Smooth muscle cell (in vitro differentiated cells): ENCODE measurements at regions not wholly inside any gene's neighbourhood (a gene's known extent, or its start where the extent isn't known, plus 50 kb on each side); places are given as distances from the start of the nearest gene placed in this dataset.

Experiments used
- DNase-seq: peaks from one replicate; lab custom pipeline; 2025; ENCODE audit not compliant: unreplicated experiment; lab: John Stamatoyannopoulos, UW
- H2AFZ ChIP-seq: fragments of 200-600 bp; sonication (generic); 2 replicates; pipeline ENCODE4 v1.6.0; 2016; ENCODE audit warnings: antibody characterized with exemption, low read depth, mild to moderate bottlenecking
- H3F3A ChIP-seq: fragments of 200-600 bp; sonication (generic); 2 replicates; pipeline ENCODE4 v1.6.0; 2017; ENCODE audit warnings: antibody characterized with exemption, low read depth
- H3K27ac ChIP-seq: fragments of 200-600 bp; sonication (generic); 2 replicates; pipeline ENCODE4 v1.5.1; 2016; ENCODE audit warnings: low read depth, mild to moderate bottlenecking
- H3K27me3 ChIP-seq: fragments of 200-600 bp; sonication (generic); 2 replicates; pipeline ENCODE4 v1.6.1; 2016; ENCODE audit warnings: low read depth, mild to moderate bottlenecking
- H3K36me3 ChIP-seq: fragments of 200-600 bp; sonication (generic); 2 replicates; pipeline ENCODE4 v1.5.1; 2016; ENCODE audit warnings: low read depth
- H3K4me1 ChIP-seq: fragments of 200-600 bp; sonication (generic); 2 replicates; pipeline ENCODE4 v1.5.1; 2016; ENCODE audit warnings: low read depth
- H3K4me2 ChIP-seq: fragments of 200-600 bp; sonication (generic); 2 replicates; pipeline ENCODE4 v1.6.0; 2016; ENCODE audit warnings: mild to moderate bottlenecking
- H3K4me3 ChIP-seq: fragments of 200-600 bp; sonication (generic); 2 replicates; pipeline ENCODE4 v1.5.1; 2016; ENCODE audit warnings: mild to moderate bottlenecking
- H3K79me2 ChIP-seq: fragments of 200-600 bp; sonication (generic); 2 replicates; pipeline ENCODE4 v1.6.0; 2016; ENCODE audit warnings: low read depth, mild to moderate bottlenecking
- H3K9ac ChIP-seq: fragments of 200-600 bp; sonication (generic); 2 replicates; pipeline ENCODE4 v1.6.0; 2016; ENCODE audit warnings: low read depth
- H3K9me3 ChIP-seq: fragments of 200-600 bp; sonication (generic); replicated peaks from 2 replicates; pipeline ENCODE4 v1.5.1; 2016; ENCODE audit warnings: low read depth
- H4K20me1 ChIP-seq: fragments of 200-600 bp; sonication (generic); 2 replicates; pipeline ENCODE4 v1.6.0; 2016; ENCODE audit warnings: low read depth
- WGBS: methylation state at CpG from one replicate; pipeline ENCODE4 v1.1.7; 2016; ENCODE audit warnings: low lambda C conversion rate; 5-methylcytosine and 5-hydroxymethylcytosine counted together
- TF ChIP-seq, protein P1 (sequence below): fragments of 200-600 bp; sonication (generic); IDR thresholded peaks from 2 replicates; pipeline ENCODE4 v1.5.1; 2017; ENCODE audit warnings: borderline replicate concordance, mild to moderate bottlenecking, antibody characterized with exemption; ENCODE audit not compliant: insufficient read depth, poor library complexity, severe bottlenecking

DNA sequence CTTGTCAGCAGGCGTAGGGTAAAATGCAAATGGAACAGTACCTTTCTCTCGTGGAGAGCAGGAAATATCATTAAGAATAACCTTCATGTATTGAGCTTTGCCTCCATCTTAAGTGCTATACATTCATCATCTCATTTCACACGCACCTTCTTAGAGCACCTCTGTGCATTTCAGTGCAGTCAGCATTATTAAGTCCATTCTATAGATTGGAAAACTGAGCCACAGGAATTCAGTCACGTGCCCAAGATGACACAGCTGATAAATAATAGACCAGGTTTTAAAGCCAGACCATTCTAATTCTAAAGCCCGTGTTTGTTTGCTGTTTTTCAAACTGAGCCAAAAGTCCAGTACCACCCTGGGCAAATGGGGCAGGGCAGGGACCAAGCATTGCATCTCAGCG is 109.2 kb upstream of the WWC1 start:
- Histone ChIP-seq H2AFZ (no peak overlapping the region), H3F3A (peaks cover 15% of the 10 kb centered on the region), H3K36me3 (no peaks in the 10 kb centered on the region), H3K9me3 (no peaks in the 10 kb centered on the region), H3K27me3 (no peaks in the 10 kb centered on the region), H3K4me3 (no peak overlapping the region), H3K4me1 (peaks cover 13% of the 10 kb centered on the region), H3K9ac (no peak overlapping the region), H4K20me1 (no peaks in the 10 kb centered on the region), H3K4me2 (no peak overlapping the region), H3K27ac (no peak overlapping the region), H3K79me2 (no peaks in the 10 kb centered on the region)
- DNase-seq = no peak
- TF ChIP-seq, protein P1, sequence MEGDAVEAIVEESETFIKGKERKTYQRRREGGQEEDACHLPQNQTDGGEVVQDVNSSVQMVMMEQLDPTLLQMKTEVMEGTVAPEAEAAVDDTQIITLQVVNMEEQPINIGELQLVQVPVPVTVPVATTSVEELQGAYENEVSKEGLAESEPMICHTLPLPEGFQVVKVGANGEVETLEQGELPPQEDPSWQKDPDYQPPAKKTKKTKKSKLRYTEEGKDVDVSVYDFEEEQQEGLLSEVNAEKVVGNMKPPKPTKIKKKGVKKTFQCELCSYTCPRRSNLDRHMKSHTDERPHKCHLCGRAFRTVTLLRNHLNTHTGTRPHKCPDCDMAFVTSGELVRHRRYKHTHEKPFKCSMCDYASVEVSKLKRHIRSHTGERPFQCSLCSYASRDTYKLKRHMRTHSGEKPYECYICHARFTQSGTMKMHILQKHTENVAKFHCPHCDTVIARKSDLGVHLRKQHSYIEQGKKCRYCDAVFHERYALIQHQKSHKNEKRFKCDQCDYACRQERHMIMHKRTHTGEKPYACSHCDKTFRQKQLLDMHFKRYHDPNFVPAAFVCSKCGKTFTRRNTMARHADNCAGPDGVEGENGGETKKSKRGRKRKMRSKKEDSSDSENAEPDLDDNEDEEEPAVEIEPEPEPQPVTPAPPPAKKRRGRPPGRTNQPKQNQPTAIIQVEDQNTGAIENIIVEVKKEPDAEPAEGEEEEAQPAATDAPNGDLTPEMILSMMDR = no peak
- WGBS = 94% methylated on average over 6 of the region's 6 CpGs

DNA sequence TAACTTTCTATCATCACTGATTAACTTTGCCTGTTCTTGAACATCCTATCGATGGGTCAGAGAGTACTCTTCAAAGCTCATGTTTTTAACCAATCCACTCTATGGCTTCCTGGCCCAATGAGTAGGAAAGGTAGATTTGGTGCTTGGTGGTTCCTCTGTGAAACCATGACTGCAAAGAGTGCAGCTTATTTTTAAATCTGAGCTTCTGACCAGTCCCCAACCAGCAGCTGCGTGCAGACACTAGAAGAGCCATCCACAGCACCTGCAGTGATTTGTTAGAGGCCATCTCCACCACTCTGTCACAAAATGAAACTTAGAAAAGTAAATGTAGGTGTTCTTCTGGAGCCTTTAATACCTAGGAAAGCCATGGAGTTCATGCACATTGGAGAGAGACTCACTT is 107.3 kb upstream of the WWC1 start:
- no peaks in the 10 kb centered on the region for H4K20me1 ChIP-seq
- H2AFZ ChIP-seq = no peak overlapping the region
- TF ChIP-seq, protein P1 = no peak
- H3K36me3 ChIP-seq = no peaks in the 10 kb centered on the region
- H3K9ac ChIP-seq = no peak overlapping the region
- peaks cover 13% of the 10 kb centered on the region for H3F3A ChIP-seq
- H3K9me3 ChIP-seq = no peaks in the 10 kb centered on the region
- no peak for DNase-seq
- no peak overlapping the region for H3K27ac ChIP-seq
- H3K4me3 ChIP-seq = no peak overlapping the region
- WGBS = 98% methylated on average over 2 of the region's 2 CpGs
- H3K27me3 ChIP-seq = no peaks in the 10 kb centered on the region
- H3K79me2 ChIP-seq = no peaks in the 10 kb centered on the region
- H3K4me2 ChIP-seq = no peak overlapping the region
- peaks cover 8% of the 10 kb centered on the region for H3K4me1 ChIP-seq

DNA sequence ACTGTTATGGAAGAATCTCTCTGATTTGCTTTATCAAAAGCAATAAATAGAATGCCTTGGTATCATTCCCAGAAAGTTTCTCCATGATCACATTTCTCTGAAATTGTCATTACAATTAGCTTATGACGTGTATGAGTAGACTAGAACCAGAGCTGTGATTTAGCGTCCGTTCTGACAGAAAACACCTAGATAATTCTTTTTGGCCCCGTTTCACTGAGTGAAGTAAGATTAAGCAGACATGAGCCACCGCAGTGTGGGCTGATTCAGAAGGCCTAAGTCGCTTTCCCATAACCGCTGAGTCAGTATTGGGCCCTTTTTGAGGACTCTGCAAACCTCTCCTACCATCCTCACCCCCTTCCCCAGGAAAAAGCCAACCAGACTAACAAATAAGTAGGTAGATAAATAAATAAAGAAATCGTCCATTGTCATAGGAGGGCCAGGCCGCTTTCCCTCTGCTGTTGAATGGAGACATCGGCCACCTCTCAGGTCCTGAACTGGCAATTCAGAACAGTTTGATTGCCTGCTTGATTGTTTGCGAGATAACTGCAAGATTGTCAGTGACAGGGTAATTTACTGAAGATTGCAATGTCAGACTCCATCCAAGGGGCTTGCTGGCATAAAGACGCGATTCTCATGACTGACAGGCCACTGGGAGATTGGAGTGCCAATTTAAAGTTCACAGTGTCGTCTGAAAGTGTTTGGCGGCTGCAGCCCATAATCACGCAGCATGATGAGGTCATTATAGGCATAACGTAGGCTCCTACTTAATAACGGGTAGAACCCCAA is 105.0 kb upstream of the WWC1 start:
- H3K79me2 ChIP-seq = no peaks in the 10 kb centered on the region
- H3K36me3 ChIP-seq = no peaks in the 10 kb centered on the region
- H3K9ac ChIP-seq = no peak overlapping the region
- H3F3A ChIP-seq = peaks cover 7% of the 10 kb centered on the region
- H3K27ac ChIP-seq = peak overlapping the region; percentile 48
- no peak for DNase-seq
- peak overlapping the region; percentile 52 for H3K4me2 ChIP-seq
- H3K4me1 ChIP-seq = peaks cover 8% of the 10 kb centered on the region
- no peaks in the 10 kb centered on the region for H3K27me3 ChIP-seq
- TF ChIP-seq, protein P1 = no peak
- no peaks in the 10 kb centered on the region for H4K20me1 ChIP-seq
- no peak overlapping the region for H2AFZ ChIP-seq
- H3K9me3 ChIP-seq = no peaks in the 10 kb centered on the region
- WGBS = 60% methylated on average over 18 of the region's 18 CpGs
- no peak overlapping the region for H3K4me3 ChIP-seq

DNA sequence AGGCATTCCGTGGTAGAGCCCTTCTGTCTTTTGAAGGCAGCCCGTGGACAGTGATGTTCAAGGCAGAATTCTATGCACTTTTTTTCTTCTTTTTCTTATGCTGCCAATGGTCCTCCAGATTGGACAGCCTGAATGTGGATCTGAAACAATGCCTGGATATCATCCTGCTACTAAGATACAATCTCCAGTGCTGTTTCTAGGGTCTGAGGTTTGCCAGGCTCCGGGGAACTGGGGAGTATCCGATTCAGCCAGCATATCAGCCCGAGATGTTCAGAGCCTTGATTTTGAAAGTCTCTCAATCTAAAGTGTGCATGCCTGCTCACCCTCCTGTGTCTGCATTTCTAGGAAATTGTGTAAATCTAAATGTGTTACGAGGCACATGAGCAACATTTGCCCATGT is 103.8 kb upstream of the WWC1 start:
- Histone ChIP-seq H2AFZ (peak overlapping the region; percentile 60), H3K36me3 (no peaks in the 10 kb centered on the region), H3K4me1 (peaks cover 8% of the 10 kb centered on the region), H3K79me2 (no peaks in the 10 kb centered on the region), H3K27ac (no peak overlapping the region), H4K20me1 (no peaks in the 10 kb centered on the region), H3K9ac (no peak overlapping the region), H3K27me3 (no peaks in the 10 kb centered on the region), H3K4me3 (no peak overlapping the region), H3F3A (peaks cover 7% of the 10 kb centered on the region), H3K4me2 (peak overlapping the region; percentile 21), H3K9me3 (no peaks in the 10 kb centered on the region)
- TF ChIP-seq, protein P1 = no peak
- 53% methylated on average over 6 of the region's 6 CpGs for WGBS
- DNase-seq = no peak
